ENCODE measurements at regions not wholly inside any gene's neighbourhood (a gene's known extent, or its start where the extent isn't known, plus 50 kb on each side); places are given as distances from the start of the nearest gene placed in this dataset.

DNA sequence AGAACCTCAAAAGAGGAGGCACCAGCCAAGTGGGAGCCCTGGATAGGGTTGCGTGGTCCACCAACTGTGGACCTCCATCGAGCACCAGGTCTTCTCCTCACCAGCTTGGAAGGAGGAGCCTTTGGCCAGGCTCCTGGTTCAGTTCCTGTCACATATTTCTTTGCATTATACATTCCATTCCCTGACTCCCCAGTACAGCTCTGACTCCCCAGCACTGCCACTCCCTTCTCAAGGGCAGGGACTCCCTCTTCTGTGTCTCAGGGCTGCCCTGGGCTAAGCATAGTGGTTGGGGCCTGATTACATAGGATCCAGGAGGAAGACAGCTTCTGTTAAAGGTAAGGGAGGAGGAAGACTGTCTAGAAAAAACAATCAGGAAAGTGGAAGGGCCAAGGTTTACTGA is 91.1 kb downstream of the MRPL14 start:
- no peak overlapping the region for H3K4me3 ChIP-seq (ENCODE audit: low read length)
- TF ChIP-seq, protein P1, sequence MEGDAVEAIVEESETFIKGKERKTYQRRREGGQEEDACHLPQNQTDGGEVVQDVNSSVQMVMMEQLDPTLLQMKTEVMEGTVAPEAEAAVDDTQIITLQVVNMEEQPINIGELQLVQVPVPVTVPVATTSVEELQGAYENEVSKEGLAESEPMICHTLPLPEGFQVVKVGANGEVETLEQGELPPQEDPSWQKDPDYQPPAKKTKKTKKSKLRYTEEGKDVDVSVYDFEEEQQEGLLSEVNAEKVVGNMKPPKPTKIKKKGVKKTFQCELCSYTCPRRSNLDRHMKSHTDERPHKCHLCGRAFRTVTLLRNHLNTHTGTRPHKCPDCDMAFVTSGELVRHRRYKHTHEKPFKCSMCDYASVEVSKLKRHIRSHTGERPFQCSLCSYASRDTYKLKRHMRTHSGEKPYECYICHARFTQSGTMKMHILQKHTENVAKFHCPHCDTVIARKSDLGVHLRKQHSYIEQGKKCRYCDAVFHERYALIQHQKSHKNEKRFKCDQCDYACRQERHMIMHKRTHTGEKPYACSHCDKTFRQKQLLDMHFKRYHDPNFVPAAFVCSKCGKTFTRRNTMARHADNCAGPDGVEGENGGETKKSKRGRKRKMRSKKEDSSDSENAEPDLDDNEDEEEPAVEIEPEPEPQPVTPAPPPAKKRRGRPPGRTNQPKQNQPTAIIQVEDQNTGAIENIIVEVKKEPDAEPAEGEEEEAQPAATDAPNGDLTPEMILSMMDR (IDR thresholded peaks at IDR 0.05; ENCODE audit: insufficient read depth, low read depth, low read length, missing control alignments), result no peak
- DNase-seq (ENCODE audit: low read depth), result peak; percentile 51

DNA sequence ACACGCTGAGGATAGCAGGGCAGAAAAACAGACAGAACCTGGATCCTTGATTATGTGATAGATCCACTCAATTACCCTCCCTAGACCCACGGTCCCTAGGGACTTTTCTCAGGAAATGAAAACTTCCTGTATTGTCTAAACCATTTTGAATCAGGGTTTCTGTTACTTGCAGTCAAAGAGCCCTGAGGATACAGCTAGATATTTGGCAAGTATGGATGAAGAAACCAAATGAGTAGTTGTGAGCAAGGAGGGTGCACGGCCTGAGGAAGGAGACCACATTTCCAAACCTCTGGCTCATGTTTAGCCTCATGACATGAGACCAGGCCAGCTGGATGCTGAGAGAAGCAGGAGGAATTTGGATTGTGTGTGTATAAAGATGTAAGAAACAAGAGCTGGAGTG is 91.6 kb downstream of the MRPL14 start:
- TF ChIP-seq, protein P1 (IDR thresholded peaks at IDR 0.05; ENCODE audit: insufficient read depth, low read depth, low read length, missing control alignments), result no peak
- no peak overlapping the region for H3K4me3 ChIP-seq (ENCODE audit: low read length)
- DNase-seq (ENCODE audit: low read depth), result peak; percentile 56

DNA sequence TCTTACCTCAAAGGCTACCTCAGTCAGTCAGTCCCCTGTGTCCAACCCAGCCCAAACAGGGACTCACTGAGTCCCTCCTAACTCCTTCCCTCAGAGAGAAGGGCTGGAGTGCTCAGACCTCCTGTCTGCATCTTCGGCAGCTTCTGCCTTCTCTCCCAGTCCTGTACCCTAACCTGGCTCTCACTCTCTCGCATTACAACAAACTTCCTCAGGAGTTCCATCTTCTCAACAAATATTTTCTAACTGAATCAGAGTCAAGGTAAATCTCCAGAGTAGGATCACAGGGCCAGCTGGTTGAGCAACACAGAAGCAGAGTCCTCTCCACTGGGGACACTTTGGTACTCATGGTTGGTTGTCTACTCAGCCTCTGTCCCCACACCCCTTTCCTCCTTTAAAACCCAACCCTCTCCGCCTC is 92.3 kb downstream of the MRPL14 start:
- TF ChIP-seq, protein P1 (IDR thresholded peaks at IDR 0.05; ENCODE audit: insufficient read depth, low read depth, low read length, missing control alignments), result no peak
- no peak overlapping the region for H3K4me3 ChIP-seq (ENCODE audit: low read length)
- DNase-seq (ENCODE audit: low read depth), result peak; percentile 79

DNA sequence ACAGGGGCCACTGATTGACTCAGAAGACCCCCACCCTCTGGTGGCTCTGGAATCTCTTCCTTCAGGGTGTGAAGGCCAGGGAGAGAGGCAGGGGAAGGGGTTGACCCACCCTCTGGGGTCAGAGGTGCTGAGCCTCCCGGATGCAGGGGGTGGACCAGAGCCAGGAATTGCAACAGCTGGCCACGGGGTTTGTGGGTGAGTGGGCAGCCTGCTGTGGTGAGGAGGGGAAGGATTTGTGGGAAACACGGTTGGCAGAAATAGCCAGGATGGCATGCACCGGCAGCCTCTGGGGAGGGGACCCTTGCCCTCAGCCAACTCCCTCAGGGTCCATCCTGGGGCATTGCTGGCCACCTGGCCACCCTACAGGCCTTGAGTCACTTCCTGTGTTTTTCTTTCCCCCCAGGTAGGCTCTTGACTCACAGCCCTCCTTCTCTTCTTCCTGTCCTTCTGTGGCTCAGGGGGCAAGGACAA is 92.8 kb downstream of the MRPL14 start:
- TF ChIP-seq, protein P1 (IDR thresholded peaks at IDR 0.05; ENCODE audit: insufficient read depth, low read depth, low read length, missing control alignments), result no peak
- no peak overlapping the region for H3K4me3 ChIP-seq (ENCODE audit: low read length)
- peak; percentile 59 for DNase-seq (ENCODE audit: low read depth)

DNA sequence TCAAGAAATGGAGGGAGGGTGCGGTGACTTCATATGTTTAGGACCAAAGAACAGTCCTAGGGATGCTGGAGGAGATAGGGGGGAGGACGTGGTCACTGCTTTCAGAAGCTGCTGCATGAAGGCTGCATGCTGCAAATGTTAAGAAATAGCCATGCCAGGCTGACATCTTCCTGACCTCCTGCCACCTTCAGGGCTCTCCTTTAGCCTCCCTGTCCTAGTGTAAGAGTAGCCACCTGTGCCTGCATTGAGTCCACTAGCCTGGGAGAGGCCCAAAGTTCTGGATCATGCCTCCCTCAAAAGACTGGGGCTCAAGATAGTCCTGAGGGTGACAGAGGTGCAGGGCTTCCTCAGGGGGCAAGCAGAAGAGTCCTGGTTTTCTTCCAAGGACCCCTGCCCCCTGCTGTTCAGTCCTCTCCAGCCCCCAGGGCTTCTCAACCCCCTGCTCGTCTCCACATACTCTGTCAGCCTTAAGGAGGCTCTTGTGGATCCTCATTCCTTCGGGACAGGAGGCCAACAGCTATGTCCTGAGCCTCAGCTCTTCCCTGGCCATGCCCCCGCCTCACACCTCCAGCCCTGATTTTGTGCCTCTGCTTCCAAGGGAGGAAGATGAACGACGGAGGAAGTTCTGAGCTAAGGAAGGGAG is 96.3 kb downstream of the MRPL14 start:
- TF ChIP-seq, protein P1 (IDR thresholded peaks at IDR 0.05; ENCODE audit: insufficient read depth, low read depth, low read length, missing control alignments), result no peak
- H3K4me3 ChIP-seq (ENCODE audit: low read length), result no peak overlapping the region
- no peak for DNase-seq (ENCODE audit: low read depth)

DNA sequence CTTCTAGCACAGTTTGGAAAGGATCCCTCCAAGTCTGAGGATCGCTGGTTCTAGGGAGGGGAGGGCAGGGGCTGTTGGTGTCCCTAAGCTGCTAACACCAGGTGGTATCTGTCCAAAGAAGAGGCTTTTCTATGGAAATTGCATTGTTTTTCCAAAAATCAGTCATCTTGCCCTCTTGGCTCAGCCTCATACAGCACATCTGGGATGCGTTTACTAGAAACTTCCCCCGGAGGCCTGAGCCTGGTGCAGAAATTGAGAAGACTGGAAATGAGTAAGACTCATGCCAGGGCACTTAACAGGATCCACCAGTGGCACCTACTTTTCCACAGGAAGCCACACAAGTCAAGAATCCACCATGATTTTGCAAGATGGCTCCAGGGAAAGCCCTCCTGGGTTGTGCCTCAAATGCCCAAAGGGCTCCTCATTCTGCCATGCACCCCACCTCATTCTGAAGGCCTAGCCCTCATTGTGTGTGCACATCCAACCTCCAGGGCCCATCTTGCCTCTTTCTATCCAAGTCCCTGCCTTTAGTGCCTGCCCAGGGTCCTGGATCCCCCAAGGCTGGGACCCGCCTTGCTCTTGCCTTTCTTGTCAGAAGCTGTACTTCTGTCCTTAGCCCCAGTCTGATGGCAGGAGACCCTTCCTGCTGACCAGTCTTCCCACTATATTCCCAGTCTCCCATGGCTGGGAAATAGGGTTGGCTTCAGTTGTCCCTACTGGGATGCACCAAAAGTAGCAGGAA is 97.6 kb downstream of the MRPL14 start:
- H3K4me3 ChIP-seq (ENCODE audit: low read length), result no peak overlapping the region
- TF ChIP-seq, protein P1 (IDR thresholded peaks at IDR 0.05; ENCODE audit: insufficient read depth, low read depth, low read length, missing control alignments), result no peak
- no peak for DNase-seq (ENCODE audit: low read depth)

Measured in epithelial cell of esophagus (primary cell).